GM13977 (cell line): ENCODE measurements at regions not wholly inside any gene's neighbourhood (a gene's known extent, or its start where the extent isn't known, plus 50 kb on each side); places are given as distances from the start of the nearest gene placed in this dataset.

Experiments
- DNase-seq: peaks from one replicate; pipeline ENCODE4 v3.0.0; 2012; ENCODE audit warnings: low spot score
- CTCF ChIP-seq: IDR thresholded peaks from 2 replicates; pipeline ENCODE4 v1.5.1; 2012; ENCODE audit warnings: mild to moderate bottlenecking, control low read depth; ENCODE audit not compliant: insufficient read depth; ENCODE audit errors: extremely low read depth, missing control alignments
- in situ Hi-C: fragments of 300-500 bp; cut with MboI; formaldehyde crosslinking; loops from one replicate; pipeline ENCODE4 v1.12.0; 2022; ENCODE audit warnings: low sequenced_read_pairs, low pct_unique_long_range_greater_than_20kb, mixed read lengths, inconsistent platforms; ENCODE audit not compliant: unreplicated experiment

- DNase-seq, result no peak
- in situ Hi-C loops, result no loop called here
- no peak for TF ChIP-seq CTCF
Measured at GRCh38 chr20:2244523-2244922, 51.3 kb upstream of the TGM3 start.

- no peak for DNase-seq
- in situ Hi-C loops, result no loop called here
Measured at GRCh38 chr20:2244993-2245392, 50.8 kb upstream of the TGM3 start.

GRCh38 chr20:2245637-2246036 lies 50.2 kb upstream of the TGM3 start:
- no peak for TF ChIP-seq CTCF
- in situ Hi-C loops, result no loop called here
- DNase-seq, result no peak

More at GRCh38 chr20:2244993-2245392, 50.8 kb upstream of the TGM3 start:
- no peak for TF ChIP-seq CTCF
